HG02981 (cell line): ENCODE measurements at regions not wholly inside any gene's neighbourhood (a gene's known extent, or its start where the extent isn't known, plus 50 kb on each side); places are given as distances from the start of the nearest gene placed in this dataset.
"Not testable (repeated sequence)": the region's sequence is repeated elsewhere in the genome, so short reads cannot be mapped to it uniquely, and the experiment has no call there.

Experiments used
- ATAC-seq: cut with Tn5 transposase; IDR thresholded peaks from one replicate; pipeline ENCODE4 v1.9.1; 2021; ENCODE audit warnings: mild to moderate bottlenecking, moderate library complexity; ENCODE audit not compliant: unreplicated experiment

DNA sequence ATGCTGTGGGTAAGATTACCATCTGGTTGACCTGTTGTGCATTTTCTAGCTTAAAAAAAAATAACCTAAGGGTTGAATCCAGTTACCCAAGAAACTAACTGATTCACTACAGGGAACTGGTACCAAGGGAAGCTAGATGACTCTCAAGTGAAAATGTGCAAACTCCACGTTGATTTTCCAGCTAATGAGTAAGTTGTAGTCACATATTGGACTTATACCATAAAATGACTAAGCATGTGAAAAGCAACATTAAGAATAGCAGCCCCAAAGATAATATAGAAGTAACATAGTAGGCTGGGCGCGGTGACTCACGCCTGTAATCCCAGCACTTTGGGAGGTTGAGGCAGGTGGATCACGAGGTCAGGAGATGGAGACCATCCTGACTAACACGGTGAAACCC lies 270.9 kb downstream of the SPRY1 start:
- no peak for ATAC-seq

DNA sequence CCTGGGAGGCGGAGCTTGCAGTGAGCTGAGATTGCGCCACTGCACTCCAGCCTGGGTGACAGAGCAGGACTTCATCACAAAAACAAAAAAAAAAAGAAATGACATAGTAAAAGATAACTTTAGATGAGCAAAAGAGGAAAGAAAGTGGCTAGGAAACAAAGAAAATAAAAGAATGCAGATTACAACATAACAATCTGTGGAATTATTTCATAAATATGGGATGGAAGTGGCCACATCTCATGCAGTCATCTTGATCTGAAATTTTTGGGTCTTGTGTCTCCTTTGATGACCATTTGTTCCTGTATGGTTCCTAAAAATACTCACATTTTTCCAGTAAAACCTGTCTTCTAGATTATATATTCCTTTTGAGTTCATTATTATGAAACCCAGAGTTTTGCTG lies 271.4 kb downstream of the SPRY1 start:
- ATAC-seq, result no peak

DNA sequence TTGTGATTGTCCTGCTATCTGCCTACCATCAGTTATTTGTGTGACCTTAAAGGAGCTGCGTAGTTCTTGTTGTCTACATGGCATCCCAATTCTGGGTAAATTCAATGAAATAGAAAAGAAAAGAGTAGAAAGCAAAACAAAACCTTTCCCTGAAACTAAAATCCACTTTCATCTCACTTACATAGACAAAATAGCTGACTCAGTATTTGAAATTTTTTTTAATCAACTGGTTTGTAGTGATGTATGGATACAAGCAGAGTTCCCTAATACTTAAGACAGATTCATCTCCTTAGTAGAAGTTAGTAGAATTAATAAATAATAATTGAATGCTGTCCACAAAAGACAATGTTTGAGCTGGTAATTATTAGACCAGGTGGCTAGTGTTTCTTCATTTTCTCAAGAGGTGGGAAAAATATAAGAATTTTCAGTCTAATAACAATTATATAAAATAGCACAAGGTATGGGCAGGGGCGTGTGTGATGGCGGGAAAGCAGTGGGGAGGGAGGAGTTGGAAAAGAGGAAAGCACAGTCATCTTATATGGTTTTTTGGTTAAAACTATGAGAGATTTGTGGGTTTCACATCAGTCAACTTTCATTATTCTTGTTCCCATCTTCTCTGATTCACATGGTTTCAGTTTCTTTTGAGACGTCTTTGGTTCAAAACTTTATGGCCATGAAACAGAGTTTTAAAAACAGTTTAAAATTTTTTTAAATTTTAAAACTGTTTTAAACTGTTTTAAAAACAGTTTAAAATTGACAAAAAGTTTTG lies 275.2 kb downstream of the SPRY1 start:
- peak; percentile 93 for ATAC-seq

DNA sequence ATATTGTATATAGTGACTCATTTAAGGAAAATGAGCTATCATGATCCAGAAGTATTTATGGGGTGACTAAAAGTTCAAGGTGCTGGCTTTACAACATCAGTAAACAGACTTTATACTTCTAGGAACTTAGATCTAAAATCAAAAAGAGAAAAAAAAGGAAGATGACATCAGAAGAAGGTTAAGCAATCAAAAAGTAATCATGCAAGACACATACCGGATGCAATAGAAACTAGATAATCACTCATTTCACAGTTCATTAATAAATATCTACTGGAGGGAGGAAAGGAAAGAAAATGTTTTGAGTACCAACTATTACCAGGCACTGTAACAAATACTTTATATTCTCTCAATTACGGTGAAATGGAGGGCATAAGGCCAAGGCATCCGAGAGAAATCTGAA lies 276.4 kb downstream of the SPRY1 start:
- ATAC-seq, result peak; percentile 44

DNA sequence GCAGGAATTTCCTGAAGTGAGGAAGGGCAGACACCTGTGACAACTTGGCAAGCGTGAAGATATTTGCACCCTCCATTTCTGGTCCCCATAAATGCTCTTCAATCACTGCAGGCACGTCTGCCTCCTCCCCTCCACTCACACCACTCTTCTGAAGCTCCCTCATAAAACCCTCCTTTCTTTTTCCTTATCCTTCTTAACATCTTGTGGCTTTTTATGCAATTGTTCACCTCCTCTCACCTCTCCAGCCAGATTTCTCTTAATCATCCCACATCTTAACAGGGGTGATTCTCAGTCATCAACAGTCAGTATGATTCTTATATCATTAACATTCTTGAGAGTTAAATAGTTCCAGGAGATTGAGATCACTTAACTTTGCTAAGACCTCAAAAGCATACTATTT lies 277.4 kb downstream of the SPRY1 start:
- no peak for ATAC-seq

DNA sequence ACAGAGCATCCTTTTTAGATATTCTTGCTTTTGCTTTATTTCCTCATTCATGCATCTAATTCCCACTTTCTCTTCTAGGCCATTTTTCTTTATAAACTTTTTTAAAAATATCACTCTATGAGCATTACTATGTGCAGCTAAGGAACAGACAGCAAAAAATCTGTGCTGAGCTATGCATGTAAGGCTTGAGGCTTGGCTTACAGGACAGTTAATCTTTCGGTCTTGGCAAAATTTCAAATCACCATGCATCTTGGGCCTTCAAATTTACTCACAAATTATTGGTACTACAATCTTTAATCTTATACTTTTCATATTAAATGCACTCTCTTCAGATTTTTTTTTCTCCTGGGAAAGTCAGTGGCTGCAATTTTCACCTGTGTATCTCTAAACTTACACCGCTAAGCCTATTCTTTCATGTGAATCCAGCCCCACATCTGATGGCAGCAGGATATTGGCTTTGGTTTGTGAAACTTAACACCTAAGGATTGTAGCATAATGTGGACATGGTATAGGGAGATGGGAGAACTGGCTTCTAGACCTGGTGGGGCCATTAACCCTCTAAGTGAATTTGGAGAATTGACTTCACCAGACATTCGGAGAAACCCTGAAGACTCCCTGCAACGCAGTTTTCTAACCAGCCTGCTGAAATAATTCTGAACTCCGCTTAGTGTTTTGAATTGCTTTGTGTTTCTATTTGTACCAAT lies 278.3 kb downstream of the SPRY1 start:
- ATAC-seq, result no peak

DNA sequence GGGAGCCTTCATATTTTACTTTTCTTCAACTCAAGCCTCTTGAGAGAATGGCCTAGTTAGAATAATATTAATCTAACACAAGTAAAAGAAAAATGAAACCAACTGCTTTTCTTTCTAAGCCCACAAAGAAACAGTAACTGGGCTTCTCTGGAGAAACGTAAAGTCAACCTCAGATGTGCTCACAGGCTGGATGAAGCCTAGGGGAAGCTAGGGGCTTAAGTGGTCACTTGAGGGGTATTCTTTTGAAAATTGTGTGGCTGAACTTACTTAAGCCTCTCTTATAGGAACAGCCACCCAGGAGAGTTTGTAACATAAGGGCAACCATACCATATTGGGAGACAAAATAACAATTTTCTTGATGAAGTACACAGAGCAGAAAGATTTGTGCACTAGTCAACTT lies 279.0 kb downstream of the SPRY1 start:
- ATAC-seq, result no peak

DNA sequence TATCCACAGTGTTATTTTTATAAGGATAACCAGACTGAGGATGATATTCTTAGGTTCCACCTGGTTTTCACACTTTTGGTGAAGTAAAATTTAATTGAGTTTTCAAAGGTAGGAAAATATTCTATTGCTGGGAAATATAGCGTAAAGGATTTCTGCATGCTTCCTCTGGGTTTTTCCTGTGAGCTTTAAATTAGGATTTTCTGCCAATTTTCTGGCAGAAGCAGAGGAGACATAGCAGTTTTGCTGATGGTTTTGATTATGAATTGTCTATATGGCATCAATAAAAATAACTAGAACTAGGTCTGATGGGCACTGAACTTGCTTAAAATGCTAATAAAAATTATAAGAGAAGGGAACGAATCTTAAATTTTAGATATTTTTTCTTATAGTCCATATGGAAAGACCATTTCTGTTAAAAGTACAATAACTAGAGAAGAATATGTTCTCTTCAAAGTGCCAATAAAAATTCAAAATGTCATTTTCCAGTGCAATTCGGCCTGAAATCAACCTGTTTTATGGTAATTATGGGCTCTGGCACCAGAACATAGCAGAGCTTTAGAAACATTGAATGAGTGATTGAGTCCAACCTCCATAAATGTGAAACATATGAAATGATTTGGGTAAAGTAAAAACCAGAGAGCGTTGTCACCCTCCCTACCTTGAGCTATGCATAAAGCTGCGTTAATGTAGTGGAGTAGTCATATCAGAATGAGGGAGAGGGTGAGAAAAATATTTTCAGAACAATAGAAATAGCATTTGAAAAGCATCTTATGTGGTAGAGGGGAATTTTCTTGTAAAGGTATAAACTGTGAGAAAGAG lies 279.7 kb downstream of the SPRY1 start:
- no peak for ATAC-seq

DNA sequence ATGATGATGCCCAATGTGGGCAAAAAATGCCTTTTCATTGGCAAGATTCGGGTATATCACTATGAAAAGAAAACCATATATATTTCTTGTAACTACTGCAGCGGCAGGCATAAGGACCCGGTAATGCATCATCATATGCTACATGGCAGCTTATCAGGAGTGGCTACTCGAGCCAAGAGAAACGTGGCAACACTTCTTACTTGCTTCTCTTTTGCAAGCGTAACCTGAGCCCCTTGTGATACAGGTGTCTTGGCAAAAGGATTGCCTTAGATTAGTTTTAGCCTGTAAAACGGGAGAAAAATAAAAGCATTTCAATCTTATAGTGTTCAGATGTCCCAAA lies 280.3 kb downstream of the SPRY1 start:
- ATAC-seq, result no peak

DNA sequence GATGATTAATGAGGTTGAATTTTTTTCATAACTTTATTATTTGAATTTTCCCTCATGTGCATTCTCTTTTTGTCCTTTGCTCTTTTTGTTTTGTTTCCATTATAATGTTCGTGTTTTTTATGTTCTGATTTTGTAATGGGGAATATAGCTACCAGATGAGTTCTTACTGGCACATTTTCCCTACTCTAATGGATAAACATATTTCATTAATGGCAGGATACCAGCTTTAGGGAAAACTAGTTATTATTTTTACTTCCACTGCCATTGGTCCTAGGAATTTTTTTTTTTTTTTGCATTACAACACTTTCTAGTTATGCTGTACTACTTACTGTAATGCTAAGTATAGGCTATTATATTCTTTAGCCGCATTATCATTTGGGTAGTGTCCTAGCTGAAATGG lies 286.3 kb downstream of the SPRY1 start:
- ATAC-seq, result no peak

DNA sequence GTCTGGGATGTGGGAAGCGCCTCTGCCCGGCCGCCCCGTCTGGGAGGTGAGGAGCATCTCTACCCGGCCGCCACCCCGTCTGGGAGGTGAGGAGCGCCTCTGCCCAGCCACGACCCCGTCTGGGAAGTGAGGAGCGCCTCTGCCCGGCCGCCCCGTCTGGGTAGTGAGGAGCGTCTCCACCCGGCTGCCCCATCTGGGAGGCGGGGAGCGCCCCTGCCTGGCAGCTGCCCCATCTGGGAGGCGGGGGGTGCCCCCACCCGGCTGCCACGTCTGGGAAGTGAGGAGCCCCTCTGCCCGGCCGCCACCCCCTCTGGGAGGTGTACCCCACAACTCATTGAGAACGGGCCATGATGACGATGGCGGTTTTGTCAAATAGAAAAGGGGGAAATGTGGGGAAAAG lies 288.3 kb downstream of the SPRY1 start:
- not testable (repeated sequence) for ATAC-seq

DNA sequence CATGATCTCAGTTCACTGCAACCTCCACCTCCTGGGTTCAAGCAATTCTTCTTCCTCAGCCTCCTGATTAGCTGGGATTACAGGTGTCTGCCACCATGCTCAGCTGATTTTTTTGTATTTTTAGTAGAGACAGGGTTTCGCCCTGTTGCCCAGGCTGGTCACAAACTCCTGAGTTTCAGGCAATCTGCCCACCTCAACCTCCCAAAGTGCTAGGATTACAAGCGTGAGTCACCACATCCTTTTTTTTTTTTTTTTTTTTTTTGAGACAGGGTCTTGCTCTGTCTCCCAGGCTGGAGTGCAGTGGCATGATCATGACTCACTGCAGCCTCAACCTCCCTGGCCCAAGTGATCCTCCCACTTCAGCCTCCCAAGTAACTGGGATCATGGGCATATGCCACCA lies 298.9 kb downstream of the SPRY1 start:
- ATAC-seq, result not testable (repeated sequence)

DNA sequence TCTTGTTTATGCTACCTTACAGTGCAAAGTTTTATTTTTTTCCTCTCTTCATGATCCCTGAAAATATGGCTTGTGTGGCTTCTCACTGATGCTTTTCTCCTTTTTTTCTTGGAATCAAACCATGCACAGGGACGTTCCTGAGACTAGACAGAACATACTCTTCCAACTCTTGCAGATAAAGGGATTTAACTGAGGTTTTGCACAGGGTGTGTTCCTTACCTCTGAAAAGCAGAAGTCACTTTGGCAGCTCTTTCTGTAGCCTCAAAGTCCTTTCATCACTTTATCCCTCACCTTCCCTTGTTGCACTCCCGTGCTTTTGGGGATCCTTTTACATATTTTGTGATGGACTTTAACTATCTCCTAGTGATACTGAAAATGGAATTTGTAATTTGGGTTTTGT lies 300.1 kb downstream of the SPRY1 start:
- ATAC-seq, result no peak

DNA sequence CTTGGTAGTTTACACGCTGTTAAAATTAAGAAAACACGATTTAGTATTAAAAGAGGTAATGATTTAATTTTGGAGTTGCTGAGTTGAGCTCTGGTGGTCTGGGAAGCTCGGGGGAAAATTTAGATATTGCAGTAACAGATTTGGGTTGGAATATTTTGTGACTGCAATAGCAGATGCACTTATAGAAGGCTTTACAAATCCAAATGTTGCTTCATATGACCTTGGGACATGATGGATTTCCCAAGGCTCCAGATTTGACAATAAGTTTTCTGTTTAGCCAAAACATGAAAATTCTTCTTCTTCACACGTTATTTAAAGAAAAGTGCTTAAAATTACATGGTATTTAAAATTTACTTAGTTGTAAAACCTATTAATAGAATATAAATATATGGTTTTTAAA lies 302.0 kb downstream of the SPRY1 start:
- ATAC-seq, result no peak

DNA sequence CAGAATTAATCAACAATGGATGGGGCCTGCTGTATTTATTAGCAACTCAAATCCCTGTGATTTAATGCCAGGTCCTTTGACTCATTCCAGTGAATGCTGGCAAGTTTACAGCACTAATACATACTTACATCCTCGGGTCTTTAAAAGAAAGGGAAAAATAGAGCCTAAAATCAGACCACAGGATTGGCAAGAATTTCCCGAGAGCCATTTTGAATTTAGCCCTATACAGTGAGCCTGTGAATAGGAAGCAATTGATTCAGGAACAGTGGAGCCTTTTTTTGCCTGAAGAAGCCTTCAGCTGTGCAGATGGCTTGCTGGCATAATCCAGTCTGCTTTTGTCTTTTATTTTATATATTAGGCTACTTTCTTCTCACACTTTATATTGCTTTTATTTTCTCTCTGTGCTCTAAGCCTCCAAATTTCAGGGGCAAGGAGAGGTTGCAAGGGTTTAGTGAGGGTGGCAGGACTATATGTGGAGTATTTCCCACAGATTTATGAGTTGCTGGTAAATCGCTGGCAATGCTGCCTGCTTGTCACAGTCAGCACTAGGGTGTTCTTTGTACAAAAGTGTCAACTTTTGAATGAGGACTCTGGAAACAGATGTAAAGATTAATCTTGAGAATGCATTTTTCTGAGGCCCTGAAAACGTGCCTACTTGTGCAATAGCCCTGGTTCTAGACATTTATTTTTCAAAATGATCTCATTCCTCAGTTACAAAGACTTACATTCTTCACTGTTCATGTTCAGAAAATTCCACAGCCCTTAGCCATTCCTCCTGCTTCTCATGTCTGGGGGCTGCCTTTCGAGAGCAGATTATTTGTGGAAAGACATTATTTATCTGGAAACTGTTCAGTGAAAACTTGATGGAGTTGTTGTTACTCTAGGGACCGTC lies 303.5 kb downstream of the SPRY1 start:
- ATAC-seq, result no peak

DNA sequence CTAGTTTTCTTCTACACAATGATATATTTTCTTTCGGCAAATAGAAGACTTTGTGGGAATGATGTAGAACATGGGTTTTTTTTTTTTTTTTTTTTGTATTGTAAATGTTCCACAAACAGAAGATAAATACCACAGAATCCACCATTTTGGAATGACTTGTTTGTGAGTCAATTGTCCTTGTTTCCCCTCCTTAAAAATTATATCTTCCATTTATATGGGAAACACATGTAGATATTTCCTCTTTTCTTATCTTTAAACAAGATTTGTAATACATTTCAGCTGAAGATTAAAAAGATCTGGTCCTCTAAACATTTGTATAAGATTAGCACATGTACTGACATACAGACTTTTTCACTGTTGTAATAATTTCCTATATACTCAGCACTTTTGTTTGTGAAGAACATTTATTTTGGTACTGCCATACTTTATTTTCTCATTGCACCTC lies 304.6 kb downstream of the SPRY1 start:
- ATAC-seq, result no peak

DNA sequence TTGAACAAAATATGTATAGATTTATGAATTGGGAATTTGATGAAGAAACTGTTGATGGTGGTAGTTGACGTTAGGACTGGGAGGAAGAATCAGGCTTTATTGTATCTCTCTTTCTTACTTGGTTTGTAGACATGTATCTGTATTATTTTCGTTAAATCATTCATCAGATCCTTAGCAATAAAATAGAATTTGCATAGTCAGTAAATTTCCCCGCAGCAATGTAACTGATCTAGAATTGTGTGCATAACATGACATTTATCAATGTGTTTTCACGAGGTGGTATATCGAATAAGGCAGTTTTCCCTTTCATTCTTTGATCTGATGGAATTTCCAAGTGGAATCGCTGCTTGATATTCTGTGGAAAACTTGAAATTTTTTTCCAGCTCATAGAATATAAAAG lies 308.8 kb downstream of the SPRY1 start:
- no peak for ATAC-seq

DNA sequence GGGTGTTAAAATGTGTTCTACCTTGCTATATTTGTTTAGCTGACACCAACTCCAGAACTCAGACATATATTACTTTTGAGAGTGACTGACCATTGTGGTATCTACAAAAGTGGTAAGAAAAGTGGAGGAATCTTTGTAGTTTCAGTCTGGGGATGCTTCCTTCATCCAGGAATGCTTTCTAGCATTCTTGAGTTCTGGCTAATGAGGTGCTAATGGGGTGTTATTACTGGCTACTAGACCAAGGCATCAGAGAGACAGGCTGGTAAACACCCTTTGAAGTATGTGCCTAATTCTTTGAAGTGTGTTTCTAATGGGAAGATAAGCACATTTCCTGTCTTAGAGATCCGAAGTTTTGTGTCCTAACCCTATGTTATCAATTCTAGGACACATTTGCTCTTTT lies 310.4 kb downstream of the SPRY1 start:
- no peak for ATAC-seq

DNA sequence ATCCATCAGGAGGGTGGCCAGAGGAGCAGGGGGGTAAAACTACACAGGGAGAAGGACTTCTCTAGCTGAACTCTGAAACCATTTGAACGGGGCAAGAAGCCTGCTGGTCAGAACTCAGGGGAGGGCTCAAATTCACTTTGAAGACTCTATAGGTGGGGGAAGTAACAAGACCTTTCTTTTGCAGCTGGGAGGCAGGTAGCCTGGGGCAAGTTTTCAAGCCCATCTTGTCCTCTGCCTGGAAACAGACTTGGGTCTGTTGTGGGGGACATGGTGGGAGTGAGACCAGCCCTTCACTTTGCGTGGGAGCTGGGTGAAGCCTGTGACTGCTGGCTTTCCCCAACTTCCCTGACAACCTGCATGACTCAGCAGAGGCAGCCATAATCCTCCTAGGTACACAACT lies 312.3 kb downstream of the SPRY1 start:
- no peak for ATAC-seq

DNA sequence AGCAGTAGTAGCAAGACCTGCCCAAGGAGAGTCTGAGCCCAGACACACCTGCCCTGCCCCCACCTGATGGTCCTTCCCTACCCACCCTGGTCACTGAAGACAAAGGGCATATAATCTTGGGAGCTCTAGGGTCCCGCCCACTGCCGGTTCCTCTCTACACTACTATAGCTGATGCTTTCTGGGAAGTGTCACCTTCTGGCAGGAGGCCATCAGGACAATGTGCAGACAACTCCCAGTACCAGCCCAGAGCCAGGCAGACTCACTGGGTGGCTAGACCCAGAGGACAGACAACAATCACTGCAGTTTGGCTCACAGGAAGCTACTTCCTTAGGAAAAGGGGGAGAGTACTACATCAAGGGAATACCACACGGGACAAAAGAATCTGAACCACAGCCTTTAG lies 312.7 kb downstream of the SPRY1 start:
- no peak for ATAC-seq

DNA sequence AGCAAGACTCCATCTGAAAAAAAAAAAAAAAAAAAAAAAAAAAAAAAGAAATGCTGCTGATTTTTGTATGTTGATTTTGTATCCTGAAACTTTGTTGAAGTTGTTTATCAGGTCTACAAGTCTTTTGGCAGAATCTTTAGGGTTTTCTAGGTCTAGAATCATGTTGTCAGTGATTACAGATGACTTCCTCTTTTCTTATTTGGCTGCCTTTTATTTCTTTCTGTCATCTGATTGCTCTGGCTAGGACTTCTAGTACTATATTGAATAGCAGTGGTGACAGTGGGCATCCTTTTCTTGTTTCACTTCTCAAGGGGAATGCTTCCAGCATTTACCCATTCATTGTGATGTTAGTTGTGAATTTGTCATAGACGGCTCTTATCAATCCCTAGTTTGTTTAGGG lies 334.4 kb downstream of the SPRY1 start:
- no peak for ATAC-seq
